D721Med (cell line): ENCODE measurements at regions not wholly inside any gene's neighbourhood (a gene's known extent, or its start where the extent isn't known, plus 50 kb on each side); places are given as distances from the start of the nearest gene placed in this dataset.

ENCODE experiments used
- DNase-seq: peaks from one replicate; pipeline ENCODE4 v3.0.0; 2011; ENCODE audit warnings: low spot score; ENCODE audit not compliant: insufficient read length
- FAIRE-seq: peaks from 2 replicates; lab custom pipeline; 2011; peaks lifted over from hg19 to GRCh38; lab: Jason Lieb, UNC
- TF ChIP-seq, protein P1 (sequence below): IDR thresholded peaks from 2 replicates; pipeline ENCODE4 v1.5.1; 2012; ENCODE audit warnings: mild to moderate bottlenecking, control low read depth; ENCODE audit not compliant: insufficient read depth; ENCODE audit errors: missing control alignments

DNA sequence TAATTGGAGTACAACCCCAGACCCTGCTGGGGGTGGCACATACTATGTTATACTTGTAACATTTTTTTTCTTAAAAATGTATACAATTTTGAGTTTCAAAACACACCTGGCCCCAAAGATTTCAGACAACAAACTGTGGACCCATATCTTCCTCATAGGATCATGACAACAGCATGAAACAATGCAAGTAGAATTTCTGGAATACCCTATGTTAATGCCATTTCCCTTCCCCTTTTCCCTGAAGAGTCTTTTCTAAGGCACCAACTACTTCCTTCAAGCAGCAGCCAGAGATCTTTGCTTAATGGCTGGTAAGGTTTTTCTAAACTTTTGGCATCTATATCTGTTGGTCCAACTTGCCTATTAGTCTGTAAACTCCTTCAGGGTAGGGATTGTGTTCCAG is 99.9 kb upstream of the SERBP1 start:
- DNase-seq (no peak), FAIRE-seq (no peak)
- TF ChIP-seq, protein P1, sequence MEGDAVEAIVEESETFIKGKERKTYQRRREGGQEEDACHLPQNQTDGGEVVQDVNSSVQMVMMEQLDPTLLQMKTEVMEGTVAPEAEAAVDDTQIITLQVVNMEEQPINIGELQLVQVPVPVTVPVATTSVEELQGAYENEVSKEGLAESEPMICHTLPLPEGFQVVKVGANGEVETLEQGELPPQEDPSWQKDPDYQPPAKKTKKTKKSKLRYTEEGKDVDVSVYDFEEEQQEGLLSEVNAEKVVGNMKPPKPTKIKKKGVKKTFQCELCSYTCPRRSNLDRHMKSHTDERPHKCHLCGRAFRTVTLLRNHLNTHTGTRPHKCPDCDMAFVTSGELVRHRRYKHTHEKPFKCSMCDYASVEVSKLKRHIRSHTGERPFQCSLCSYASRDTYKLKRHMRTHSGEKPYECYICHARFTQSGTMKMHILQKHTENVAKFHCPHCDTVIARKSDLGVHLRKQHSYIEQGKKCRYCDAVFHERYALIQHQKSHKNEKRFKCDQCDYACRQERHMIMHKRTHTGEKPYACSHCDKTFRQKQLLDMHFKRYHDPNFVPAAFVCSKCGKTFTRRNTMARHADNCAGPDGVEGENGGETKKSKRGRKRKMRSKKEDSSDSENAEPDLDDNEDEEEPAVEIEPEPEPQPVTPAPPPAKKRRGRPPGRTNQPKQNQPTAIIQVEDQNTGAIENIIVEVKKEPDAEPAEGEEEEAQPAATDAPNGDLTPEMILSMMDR = no peak

DNA sequence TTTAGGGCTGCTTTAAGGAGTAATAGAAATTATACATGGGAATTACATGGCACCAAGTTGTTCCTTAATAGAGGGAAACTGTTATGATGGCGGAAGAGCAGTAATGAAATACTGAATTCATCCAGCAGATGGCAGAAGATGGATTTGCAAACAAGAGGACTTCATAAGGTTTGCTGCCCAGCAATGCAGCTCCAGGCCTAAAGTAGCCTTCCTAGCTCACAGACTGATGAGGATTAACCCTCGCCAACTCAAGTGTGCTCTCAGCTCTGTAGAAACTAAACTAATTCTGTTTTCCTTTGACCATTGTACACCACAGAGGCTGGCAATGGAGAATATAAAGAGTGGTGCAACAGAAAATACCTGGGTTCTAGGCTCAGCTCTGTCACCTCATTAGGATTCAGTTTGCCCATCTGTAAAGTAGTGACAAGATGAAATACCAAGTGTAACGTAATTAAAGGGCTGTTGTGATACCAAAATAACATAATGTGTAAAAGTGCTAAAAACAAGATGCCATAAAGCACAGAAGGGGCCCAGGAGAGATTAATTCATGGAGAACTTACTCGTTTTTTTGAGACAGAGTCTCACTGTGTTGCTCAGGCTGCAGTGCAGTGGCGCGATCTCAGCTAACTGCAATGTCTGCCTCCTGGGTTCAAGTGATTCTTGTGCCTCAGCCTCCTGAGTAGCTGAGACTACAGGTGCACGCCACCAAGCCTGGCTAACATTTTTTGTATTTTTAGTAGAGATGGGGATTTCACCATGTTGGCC is 102.4 kb upstream of the SERBP1 start:
- TF ChIP-seq, protein P1 = peak; percentile 62
- peak; percentile 32 for FAIRE-seq
- peak; percentile 61 for DNase-seq

DNA sequence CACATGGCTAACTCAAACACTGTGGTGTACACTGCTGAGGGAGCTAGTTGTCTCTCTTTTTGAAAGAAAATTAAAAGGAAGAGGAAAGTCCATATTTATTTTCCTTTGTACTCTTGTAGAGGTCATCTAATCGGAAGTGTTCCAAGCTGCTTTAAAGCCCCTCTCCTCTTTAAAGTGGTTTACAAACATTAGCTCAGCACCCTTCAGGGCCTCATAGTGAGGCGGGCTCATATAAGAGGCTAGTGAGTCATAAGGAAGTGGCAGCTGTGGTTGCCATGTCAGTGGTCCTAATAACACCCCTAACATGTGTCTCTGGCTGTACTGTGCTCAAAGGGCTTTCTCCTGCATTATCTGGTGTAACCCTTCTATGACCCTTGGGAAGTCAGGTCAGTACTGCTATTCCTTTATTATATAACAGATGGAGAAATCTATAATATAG is 104.4 kb upstream of the SERBP1 start:
- TF ChIP-seq, protein P1 = no peak
- FAIRE-seq (no peak), DNase-seq (no peak)

DNA sequence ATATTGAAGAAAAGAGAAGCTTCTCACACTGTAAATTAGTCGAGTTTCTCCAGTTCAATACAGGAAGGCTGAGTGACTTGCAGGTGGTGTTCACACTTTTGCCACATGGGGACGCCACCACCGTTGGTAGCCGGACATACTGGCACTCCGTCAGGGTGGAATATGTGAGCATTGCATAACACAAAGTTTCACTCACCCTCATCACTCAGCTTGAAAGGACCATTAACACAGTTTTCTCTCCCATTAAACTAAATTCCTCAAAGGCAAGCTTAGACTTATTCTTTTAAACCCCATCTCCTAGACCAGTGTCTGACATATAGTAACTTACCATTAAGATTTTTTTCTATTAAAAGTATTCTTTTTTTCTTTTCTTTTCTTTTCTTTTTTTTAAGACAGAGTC is 105.3 kb upstream of the SERBP1 start:
- TF ChIP-seq, protein P1 = peak; percentile 60
- FAIRE-seq = no peak

DNA sequence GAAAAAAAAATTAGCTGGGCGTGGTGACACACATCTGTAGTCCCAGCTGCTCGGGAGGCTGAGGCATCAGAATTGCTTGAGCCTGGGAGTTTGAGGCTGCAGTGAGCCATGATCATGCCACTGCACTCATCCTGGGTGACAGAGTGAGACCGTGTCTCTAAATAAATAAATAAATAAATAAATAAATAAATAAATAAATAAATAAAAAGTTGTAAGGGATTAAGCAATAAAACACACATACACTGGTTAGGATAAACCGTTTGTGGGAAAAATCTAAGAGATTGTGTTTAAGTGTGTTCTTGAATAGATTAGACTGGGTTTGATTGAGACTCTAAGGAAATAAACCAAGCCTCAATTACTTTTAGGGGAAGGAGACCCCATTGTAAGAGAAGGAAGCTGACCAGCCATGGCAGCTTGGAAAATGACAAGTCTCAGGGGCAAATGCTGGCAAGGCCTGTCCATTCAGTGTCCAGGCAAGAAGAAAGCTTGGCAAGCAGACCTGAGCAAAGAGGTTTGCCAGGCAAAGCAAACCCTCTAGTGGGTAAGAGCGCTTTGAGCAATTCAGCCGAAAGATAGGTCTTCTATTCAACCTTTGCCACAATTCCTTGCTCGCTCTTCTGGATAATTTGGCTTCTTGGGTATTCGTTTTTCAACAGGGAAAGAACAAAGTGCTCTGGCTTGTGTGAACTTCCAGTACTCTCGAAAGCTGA is 106.9 kb upstream of the SERBP1 start:
- TF ChIP-seq, protein P1 = no peak
- no peak for FAIRE-seq
- DNase-seq = no peak

More for the DNA sequence above, 105.3 kb upstream of the SERBP1 start:
- no peak for DNase-seq

DNA sequence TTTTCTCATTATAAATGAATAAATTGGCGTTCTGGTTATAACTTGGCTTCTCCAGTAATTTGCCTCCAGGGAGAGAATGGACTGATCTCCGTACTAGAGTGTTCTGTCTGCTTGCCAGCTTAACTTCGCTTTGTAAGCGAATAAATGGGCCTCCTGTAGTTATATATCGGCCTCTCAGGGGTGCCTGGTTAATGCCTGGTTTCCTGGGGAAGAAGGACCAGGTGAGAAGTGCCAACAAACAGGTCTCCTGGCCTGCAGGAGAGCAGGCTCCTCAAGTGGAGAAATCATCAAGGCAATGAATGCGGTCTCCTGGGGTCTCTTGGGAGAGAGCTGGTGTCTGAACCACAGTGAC is 107.4 kb upstream of the SERBP1 start:
- TF ChIP-seq, protein P1 = no peak
- DNase-seq (no peak), FAIRE-seq (no peak)
